ENCODE measurements at regions not wholly inside any gene's neighbourhood (a gene's known extent, or its start where the extent isn't known, plus 50 kb on each side); places are given as distances from the start of the nearest gene placed in this dataset.
"Not testable (repeated sequence)": the region's sequence is repeated elsewhere in the genome, so short reads cannot be mapped to it uniquely, and the experiment has no call there.

DNA sequence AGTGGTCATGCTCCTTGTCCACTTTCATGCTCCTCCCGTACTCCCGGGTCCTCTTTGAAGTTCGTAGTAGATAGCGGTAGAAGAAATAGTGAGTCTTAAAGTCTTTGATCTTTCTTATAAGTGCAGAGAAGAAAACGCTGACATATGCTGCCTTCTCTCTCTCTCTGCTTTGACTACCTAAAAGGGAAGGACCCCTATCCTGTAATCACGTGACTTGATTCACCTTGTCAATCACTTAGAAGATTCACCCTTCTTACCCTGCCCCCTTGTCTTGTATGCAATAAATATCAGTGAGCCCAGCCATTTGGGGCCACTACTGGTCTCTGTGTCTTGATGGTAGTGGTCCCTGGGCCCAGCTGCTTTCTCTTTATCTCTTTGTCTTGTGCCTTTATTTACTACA lies 158.5 kb upstream of the VWC2 start:
- TF ChIP-seq EZH2 (IDR thresholded peaks at IDR 0.05); POLR2AphosphoS5 (IDR thresholded peaks at IDR 0.05; ENCODE audit: borderline replicate concordance, low read depth, low read length): not testable (repeated sequence)
